Neural progenitor cell (in vitro differentiated cells): ENCODE measurements at regions not wholly inside any gene's neighbourhood (a gene's known extent, or its start where the extent isn't known, plus 50 kb on each side); places are given as distances from the start of the nearest gene placed in this dataset.

Source experiments
- DNase-seq: peaks from one replicate; pipeline ENCODE4 v3.0.0-alpha.2; 2016; ENCODE audit warnings: low spot score
- H2AFZ ChIP-seq: fragments of 200-600 bp; sonication (generic); replicated peaks from 2 replicates; pipeline ENCODE4 v1.6.1; 2016; ENCODE audit warnings: antibody characterized with exemption
- H3F3A ChIP-seq: fragments of 200-600 bp; sonication (generic); 2 replicates; pipeline ENCODE4 v1.6.1; 2016; ENCODE audit warnings: antibody characterized with exemption, low read depth
- H3K27ac ChIP-seq: fragments of 200-600 bp; sonication (generic); 2 replicates; pipeline ENCODE4 v1.5.1; 2016; ENCODE audit warnings: mild to moderate bottlenecking
- H3K27me3 ChIP-seq: fragments of 200-600 bp; sonication (generic); 2 replicates; pipeline ENCODE4 v1.6.1; 2016; ENCODE audit warnings: mild to moderate bottlenecking, moderate library complexity
- H3K36me3 ChIP-seq: fragments of 200-600 bp; sonication (generic); 2 replicates; pipeline ENCODE4 v1.5.1; 2016
- H3K4me1 ChIP-seq: fragments of 200-600 bp; sonication (generic); 2 replicates; pipeline ENCODE4 v1.6.1; 2016; ENCODE audit warnings: mixed run types
- H3K4me2 ChIP-seq: fragments of 200-600 bp; sonication (generic); 2 replicates; pipeline ENCODE4 v1.6.1; 2016
- H3K4me3 ChIP-seq: fragments of 200-600 bp; sonication (generic); 2 replicates; pipeline ENCODE4 v1.5.1; 2016
- H3K79me2 ChIP-seq: fragments of 200-600 bp; sonication (generic); 2 replicates; pipeline ENCODE4 v1.6.1; 2016; ENCODE audit warnings: low read depth
- H3K9ac ChIP-seq: fragments of 200-600 bp; sonication (generic); 2 replicates; pipeline ENCODE4 v1.6.1; 2016
- H3K9me3 ChIP-seq: fragments of 200-600 bp; sonication (generic); 2 replicates; pipeline ENCODE4 v1.5.1; 2016; ENCODE audit warnings: low read depth
- H4K20me1 ChIP-seq: fragments of 200-600 bp; sonication (generic); 2 replicates; pipeline ENCODE4 v1.6.1; 2016; ENCODE audit warnings: low read depth
- H3K27ac Mint-ChIP-seq: 3 replicates; pipeline ENCODE4 v1.8.0; 2021; ENCODE audit warnings: mixed read lengths
- H3K27me3 Mint-ChIP-seq: 2 replicates; pipeline ENCODE4 v1.8.0; 2022; ENCODE audit warnings: low read depth, mild to moderate bottlenecking, inconsistent platforms, moderate library complexity, mixed read lengths; ENCODE audit not compliant: insufficient read depth
- H3K36me3 Mint-ChIP-seq: 3 replicates; pipeline ENCODE4 v1.8.0; 2021; ENCODE audit warnings: mixed read lengths
- H3K4me1 Mint-ChIP-seq: 3 replicates; pipeline ENCODE4 v1.8.0; 2021; ENCODE audit warnings: mixed read lengths
- H3K4me3 Mint-ChIP-seq: 3 replicates; pipeline ENCODE4 v1.8.0; 2021; ENCODE audit warnings: mild to moderate bottlenecking, moderate library complexity, mixed read lengths
- H3K9me3 Mint-ChIP-seq: 3 replicates; pipeline ENCODE4 v1.8.0; 2020; ENCODE audit warnings: mixed read lengths
- EZH2 ChIP-seq: fragments of 200-600 bp; sonication (generic); IDR thresholded peaks from 2 replicates; pipeline ENCODE4 v1.6.1; 2017; ENCODE audit warnings: antibody characterized with exemption, mild to moderate bottlenecking, moderate library complexity
- EZH2phosphoT487 ChIP-seq: fragments of 200-600 bp; sonication (generic); IDR thresholded peaks from 2 replicates; pipeline ENCODE4 v1.6.1; 2017; ENCODE audit warnings: antibody characterized with exemption
- TF ChIP-seq, protein P1 (sequence below): fragments of 200-600 bp; sonication (generic); IDR thresholded peaks from 2 replicates; pipeline ENCODE4 v1.5.1; 2017; ENCODE audit warnings: antibody characterized with exemption, mild to moderate bottlenecking

DNA sequence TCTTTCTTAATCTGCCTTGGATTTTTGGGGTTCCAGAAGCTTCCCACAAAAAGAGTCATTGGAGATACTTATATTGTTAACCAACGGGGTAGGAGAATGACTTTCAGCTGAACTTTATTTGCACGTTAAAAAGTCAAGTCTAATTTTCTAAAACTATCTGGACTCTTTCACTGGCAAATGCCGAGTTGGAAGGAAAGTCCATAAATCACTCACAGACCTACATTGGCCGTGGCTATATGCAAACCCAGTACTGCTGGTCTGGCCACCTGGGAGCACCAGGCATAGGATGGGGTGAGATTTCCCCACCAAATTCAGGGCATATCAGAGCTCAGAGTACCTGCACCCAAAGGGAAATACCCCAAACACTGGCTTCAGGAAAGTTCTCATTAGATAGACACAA is 71.3 kb upstream of the SALL4 start:
- Histone ChIP-seq H2AFZ (no peak overlapping the region), H3K4me1 (peaks cover 10% of the 10 kb centered on the region), H3K79me2 (no peaks in the 10 kb centered on the region), H3K9me3 (no peaks in the 10 kb centered on the region), H3K27me3 (no peaks in the 10 kb centered on the region), H3K9ac (no peak overlapping the region), H3K4me2 (no peak overlapping the region), H3F3A (peaks cover 12% of the 10 kb centered on the region), H3K36me3 (no peaks in the 10 kb centered on the region), H3K4me3 (no peak overlapping the region), H4K20me1 (no peaks in the 10 kb centered on the region), H3K27ac (no peak overlapping the region)
- TF ChIP-seq EZH2phosphoT487 (no peak), EZH2 (no peak)
- TF ChIP-seq, protein P1, sequence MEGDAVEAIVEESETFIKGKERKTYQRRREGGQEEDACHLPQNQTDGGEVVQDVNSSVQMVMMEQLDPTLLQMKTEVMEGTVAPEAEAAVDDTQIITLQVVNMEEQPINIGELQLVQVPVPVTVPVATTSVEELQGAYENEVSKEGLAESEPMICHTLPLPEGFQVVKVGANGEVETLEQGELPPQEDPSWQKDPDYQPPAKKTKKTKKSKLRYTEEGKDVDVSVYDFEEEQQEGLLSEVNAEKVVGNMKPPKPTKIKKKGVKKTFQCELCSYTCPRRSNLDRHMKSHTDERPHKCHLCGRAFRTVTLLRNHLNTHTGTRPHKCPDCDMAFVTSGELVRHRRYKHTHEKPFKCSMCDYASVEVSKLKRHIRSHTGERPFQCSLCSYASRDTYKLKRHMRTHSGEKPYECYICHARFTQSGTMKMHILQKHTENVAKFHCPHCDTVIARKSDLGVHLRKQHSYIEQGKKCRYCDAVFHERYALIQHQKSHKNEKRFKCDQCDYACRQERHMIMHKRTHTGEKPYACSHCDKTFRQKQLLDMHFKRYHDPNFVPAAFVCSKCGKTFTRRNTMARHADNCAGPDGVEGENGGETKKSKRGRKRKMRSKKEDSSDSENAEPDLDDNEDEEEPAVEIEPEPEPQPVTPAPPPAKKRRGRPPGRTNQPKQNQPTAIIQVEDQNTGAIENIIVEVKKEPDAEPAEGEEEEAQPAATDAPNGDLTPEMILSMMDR = no peak
- Mint-ChIP-seq H3K4me1 (peaks cover 11% of the 10 kb centered on the region), H3K27ac (no peak overlapping the region), H3K4me3 (no peak overlapping the region), H3K9me3 (no peaks in the 10 kb centered on the region), H3K27me3 (peaks cover 2% of the 10 kb centered on the region), H3K36me3 (no peaks in the 10 kb centered on the region)
- no peak for DNase-seq

DNA sequence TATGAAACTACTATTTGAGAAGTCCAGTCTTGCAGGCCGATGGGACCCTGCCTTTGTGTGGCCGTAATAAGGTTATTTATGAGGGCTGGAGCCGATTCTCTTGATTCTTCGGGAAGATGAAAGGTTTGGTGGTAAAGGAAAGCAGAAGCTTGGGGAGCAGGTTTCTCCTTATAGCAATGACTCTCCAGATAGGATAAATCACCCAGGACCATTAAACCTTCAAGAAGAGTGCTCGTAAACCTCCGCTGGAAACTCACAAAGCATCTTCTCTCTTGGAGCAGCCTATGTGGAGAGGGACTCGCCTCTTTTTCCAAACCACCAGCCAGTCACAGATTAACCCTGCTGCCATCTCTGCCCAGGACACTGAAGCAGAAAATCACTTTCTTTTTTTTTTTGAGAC is 69.6 kb upstream of the SALL4 start:
- Histone ChIP-seq H4K20me1 (no peaks in the 10 kb centered on the region), H3K4me3 (no peak overlapping the region), H3K79me2 (no peaks in the 10 kb centered on the region), H3F3A (peaks cover 9% of the 10 kb centered on the region), H2AFZ (peak overlapping the region; percentile 51), H3K9me3 (no peaks in the 10 kb centered on the region), H3K36me3 (no peaks in the 10 kb centered on the region), H3K9ac (no peak overlapping the region), H3K27me3 (no peaks in the 10 kb centered on the region), H3K4me2 (no peak overlapping the region), H3K27ac (peak overlapping the region; percentile 25), H3K4me1 (peaks cover 8% of the 10 kb centered on the region)
- no peak overlapping the region for H3K4me3 Mint-ChIP-seq
- no peak for TF ChIP-seq EZH2phosphoT487
- TF ChIP-seq, protein P1 = no peak
- TF ChIP-seq EZH2 = no peak
- no peak for DNase-seq
- peaks cover 8% of the 10 kb centered on the region for H3K4me1 Mint-ChIP-seq
- H3K27ac Mint-ChIP-seq = no peak overlapping the region
- no peaks in the 10 kb centered on the region for H3K27me3 Mint-ChIP-seq
- H3K9me3 Mint-ChIP-seq = no peaks in the 10 kb centered on the region
- no peaks in the 10 kb centered on the region for H3K36me3 Mint-ChIP-seq

DNA sequence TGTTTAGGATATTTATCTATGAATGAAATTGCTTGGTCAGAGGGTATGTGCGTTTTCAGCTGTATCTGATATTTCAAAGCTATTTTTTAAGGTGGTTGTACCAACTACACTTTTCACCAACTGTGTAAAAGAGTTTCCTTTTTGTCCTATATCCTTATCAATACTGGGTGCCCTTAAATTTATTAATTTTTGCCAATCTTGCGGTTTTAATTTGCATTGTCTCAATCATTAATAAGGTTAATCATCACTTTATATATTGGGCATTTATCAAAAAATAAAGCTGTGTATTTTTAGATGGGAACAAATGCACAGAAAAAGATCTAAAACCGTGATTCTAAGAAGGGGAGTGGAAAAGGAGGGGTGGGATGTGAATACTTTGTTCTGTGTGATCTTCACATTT is 66.7 kb upstream of the SALL4 start:
- no peaks in the 10 kb centered on the region for H3K4me1 Mint-ChIP-seq
- Histone ChIP-seq H3K27me3 (no peaks in the 10 kb centered on the region), H3K79me2 (no peaks in the 10 kb centered on the region), H3K4me1 (no peaks in the 10 kb centered on the region), H4K20me1 (no peaks in the 10 kb centered on the region), H3K4me3 (no peak overlapping the region), H3K36me3 (no peaks in the 10 kb centered on the region), H2AFZ (no peak overlapping the region), H3K9ac (no peak overlapping the region), H3K9me3 (no peaks in the 10 kb centered on the region), H3F3A (no peaks in the 10 kb centered on the region), H3K4me2 (no peak overlapping the region), H3K27ac (no peak overlapping the region)
- no peak for DNase-seq
- TF ChIP-seq EZH2 (no peak), EZH2phosphoT487 (no peak)
- TF ChIP-seq, protein P1 = no peak
- H3K9me3 Mint-ChIP-seq = peaks cover 3% of the 10 kb centered on the region
- H3K4me3 Mint-ChIP-seq = no peak overlapping the region
- no peak overlapping the region for H3K27ac Mint-ChIP-seq
- H3K27me3 Mint-ChIP-seq = no peaks in the 10 kb centered on the region
- no peaks in the 10 kb centered on the region for H3K36me3 Mint-ChIP-seq

DNA sequence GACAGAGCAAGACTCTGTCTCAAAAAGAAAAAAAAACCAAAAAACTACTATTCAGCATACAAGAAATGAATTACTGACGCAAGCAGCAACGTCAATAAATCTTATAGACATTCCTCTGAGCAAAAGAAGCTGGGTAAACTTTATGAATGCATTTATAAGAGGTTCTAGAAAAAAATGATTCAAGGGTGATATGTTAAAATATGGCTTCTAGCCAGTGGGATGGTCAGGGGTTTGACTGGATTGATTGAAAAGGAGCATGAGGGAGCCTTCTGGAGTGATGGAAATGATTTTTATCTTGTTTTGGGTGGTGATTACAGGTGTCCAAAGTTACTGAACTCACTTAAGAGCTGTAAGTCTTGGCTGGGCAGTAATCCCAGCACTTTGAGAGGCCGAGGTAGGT is 64.9 kb upstream of the SALL4 start:
- Mint-ChIP-seq H3K27me3 (peaks cover 3% of the 10 kb centered on the region), H3K9me3 (peaks cover 3% of the 10 kb centered on the region), H3K4me3 (no peak overlapping the region), H3K27ac (no peak overlapping the region), H3K36me3 (no peaks in the 10 kb centered on the region), H3K4me1 (peaks cover 3% of the 10 kb centered on the region)
- Histone ChIP-seq H3K79me2 (no peaks in the 10 kb centered on the region), H3K9ac (no peak overlapping the region), H3K27me3 (no peaks in the 10 kb centered on the region), H3K36me3 (no peaks in the 10 kb centered on the region), H3K9me3 (no peaks in the 10 kb centered on the region), H4K20me1 (no peaks in the 10 kb centered on the region), H2AFZ (no peak overlapping the region), H3K4me1 (peaks cover 8% of the 10 kb centered on the region), H3K4me2 (no peak overlapping the region), H3K4me3 (no peak overlapping the region), H3F3A (no peaks in the 10 kb centered on the region), H3K27ac (no peak overlapping the region)
- no peak for DNase-seq
- TF ChIP-seq EZH2phosphoT487 (no peak), EZH2 (no peak)
- TF ChIP-seq, protein P1 = no peak
